Endothelial cell of umbilical vein (primary cell): ENCODE measurements at regions not wholly inside any gene's neighbourhood (a gene's known extent, or its start where the extent isn't known, plus 50 kb on each side); places are given as distances from the start of the nearest gene placed in this dataset.

Source experiments
- EZH2 ChIP-seq: IDR thresholded peaks from 2 replicates; pipeline ENCODE4 v1.6.1; 2012; ENCODE audit warnings: borderline replicate concordance, low read depth, mild to moderate bottlenecking, moderate library complexity, low read length, inconsistent platforms; ENCODE audit not compliant: severe bottlenecking
- FOS ChIP-seq: IDR thresholded peaks from 2 replicates; pipeline ENCODE4 v1.6.1; 2011; ENCODE audit warnings: mild to moderate bottlenecking, low read length, moderate library complexity, borderline replicate concordance; ENCODE audit not compliant: insufficient read depth
- MYC ChIP-seq: IDR thresholded peaks from one replicate; pipeline ENCODE4 v1.6.1; 2011; ENCODE audit warnings: mild to moderate bottlenecking, low read depth, low read length
- POLR2A ChIP-seq: IDR thresholded peaks from 2 replicates; pipeline ENCODE4 v1.6.1; 2012; ENCODE audit warnings: low read depth, mild to moderate bottlenecking, control low read depth, low read length
- POLR2AphosphoS5 ChIP-seq: IDR thresholded peaks from 2 replicates; pipeline ENCODE4 v1.6.1; 2012; ENCODE audit warnings: low read depth, mild to moderate bottlenecking, control low read depth, low read length, moderate library complexity; ENCODE audit not compliant: insufficient read depth
- TF ChIP-seq, protein P1 (sequence below), 2 donors: IDR thresholded peaks; 1 replicate in 1 of 2; 2 replicates in 1 of 2; pipeline ENCODE4 v1.5.1; 2011; ENCODE audit warnings: low read length in 2 of 2, mild to moderate bottlenecking in 2 of 2, moderate library complexity in 2 of 2, control low read depth in 1 of 2, inconsistent platforms in 1 of 2, low read depth in 1 of 2; ENCODE audit not compliant: insufficient read depth in 1 of 2; ENCODE audit errors: extremely low read depth in 1 of 2
- TF ChIP-seq, protein P2 (sequence below): IDR thresholded peaks from 2 replicates; pipeline ENCODE4 v1.6.1; 2011; ENCODE audit not compliant: insufficient read depth, insufficient read length

DNA sequence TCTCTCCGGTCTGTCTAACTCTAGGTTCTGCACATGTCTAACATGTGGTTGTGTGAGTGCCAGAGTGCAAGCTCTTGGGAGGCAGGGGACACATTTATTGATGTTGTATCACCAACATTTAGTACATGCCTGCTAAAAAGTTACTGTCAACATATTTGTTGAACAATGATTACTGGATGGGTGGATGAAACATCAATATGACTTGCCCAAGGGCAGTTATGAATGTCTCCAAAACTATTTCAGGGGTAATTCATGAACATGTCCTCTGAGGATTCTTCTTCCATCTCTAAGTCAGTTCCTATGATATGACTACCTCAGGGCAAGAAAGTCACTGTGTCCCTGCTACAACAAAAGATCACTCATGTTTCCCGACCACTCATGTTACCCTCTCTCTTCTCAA is 91.3 kb upstream of the STEAP1B start:
- TF ChIP-seq, protein P1, sequence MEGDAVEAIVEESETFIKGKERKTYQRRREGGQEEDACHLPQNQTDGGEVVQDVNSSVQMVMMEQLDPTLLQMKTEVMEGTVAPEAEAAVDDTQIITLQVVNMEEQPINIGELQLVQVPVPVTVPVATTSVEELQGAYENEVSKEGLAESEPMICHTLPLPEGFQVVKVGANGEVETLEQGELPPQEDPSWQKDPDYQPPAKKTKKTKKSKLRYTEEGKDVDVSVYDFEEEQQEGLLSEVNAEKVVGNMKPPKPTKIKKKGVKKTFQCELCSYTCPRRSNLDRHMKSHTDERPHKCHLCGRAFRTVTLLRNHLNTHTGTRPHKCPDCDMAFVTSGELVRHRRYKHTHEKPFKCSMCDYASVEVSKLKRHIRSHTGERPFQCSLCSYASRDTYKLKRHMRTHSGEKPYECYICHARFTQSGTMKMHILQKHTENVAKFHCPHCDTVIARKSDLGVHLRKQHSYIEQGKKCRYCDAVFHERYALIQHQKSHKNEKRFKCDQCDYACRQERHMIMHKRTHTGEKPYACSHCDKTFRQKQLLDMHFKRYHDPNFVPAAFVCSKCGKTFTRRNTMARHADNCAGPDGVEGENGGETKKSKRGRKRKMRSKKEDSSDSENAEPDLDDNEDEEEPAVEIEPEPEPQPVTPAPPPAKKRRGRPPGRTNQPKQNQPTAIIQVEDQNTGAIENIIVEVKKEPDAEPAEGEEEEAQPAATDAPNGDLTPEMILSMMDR (IDR thresholded peaks at IDR 0.05; ENCODE audit: extremely low read depth in 1 of 2, insufficient read depth in 1 of 2, low read depth in 1 of 2, low read length in 2 of 2) = no peak
- no peak for TF ChIP-seq EZH2
- TF ChIP-seq POLR2A = no peak
- TF ChIP-seq POLR2AphosphoS5 = no peak
- TF ChIP-seq MYC = no peak
- no peak for TF ChIP-seq FOS
- TF ChIP-seq, protein P2, sequence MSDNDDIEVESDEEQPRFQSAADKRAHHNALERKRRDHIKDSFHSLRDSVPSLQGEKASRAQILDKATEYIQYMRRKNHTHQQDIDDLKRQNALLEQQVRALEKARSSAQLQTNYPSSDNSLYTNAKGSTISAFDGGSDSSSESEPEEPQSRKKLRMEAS = no peak
